HG02588 (cell line): ENCODE measurements at regions not wholly inside any gene's neighbourhood (a gene's known extent, or its start where the extent isn't known, plus 50 kb on each side); places are given as distances from the start of the nearest gene placed in this dataset.

Experiments
- ATAC-seq: cut with Tn5 transposase; IDR thresholded peaks from one replicate; pipeline ENCODE4 v1.9.1; 2021; ENCODE audit warnings: mild to moderate bottlenecking, moderate library complexity; ENCODE audit not compliant: unreplicated experiment

DNA sequence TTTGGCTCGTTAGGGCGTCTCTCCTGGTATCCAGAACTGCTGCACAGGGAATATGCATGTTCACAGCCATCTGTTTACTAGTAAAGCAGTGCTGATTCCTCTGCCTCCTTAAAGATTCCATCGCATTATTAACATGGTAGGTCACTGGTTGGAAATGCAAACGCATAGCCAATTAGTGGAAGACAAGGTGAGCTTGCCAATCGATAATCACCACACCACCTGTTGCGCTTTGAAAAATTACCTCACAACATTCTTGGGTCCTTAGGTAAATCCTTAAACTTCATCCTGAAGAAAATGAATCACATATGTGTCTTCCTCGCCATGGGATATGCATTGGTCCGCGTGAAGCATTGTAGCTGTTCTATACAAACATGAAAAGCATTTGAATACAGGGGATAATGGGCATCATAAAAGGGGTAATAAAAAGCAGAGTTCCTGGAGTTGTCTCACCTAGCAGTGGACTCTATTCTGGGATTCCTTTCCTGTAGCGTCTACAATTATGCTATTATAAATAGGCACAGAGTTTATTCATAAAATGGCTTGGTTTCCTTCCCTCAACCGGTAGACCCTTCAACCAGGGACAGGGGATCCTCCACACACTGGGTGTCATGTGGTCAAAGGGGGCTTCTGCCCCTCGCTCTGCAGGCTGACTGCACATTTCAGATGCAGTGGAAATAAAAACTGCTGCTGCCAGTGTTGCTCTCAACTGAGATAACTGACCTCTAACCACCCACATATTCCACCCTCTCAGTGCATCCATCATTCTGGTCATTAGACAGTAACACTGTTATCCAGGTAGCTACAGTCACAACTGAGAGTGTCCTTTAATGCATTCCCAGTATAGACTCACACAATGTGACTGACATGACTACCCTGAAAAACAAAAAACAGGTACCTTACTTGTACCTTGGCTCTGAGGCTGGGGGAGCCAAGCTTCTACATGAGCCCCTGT is 389.2 kb upstream of the NFE2L3 start:
- no peak for ATAC-seq

DNA sequence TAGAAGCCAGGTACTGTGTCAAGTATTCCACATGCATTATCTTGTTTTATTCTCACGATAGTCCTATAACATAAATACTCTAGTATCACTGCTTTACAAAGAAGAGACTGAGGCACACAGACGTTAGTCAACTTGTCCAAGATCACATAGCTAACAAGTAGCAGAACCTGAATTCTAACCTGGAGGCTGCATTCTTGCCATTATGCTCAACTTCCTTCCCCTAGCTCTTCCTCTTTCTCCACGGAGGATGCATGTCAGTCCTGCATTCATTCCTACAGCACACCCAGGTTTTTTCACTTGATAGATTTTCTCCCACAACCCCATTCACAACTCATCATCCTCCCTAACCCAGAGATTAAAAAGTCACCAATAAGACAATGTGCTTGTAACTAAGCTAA is 388.5 kb upstream of the NFE2L3 start:
- ATAC-seq: no peak

DNA sequence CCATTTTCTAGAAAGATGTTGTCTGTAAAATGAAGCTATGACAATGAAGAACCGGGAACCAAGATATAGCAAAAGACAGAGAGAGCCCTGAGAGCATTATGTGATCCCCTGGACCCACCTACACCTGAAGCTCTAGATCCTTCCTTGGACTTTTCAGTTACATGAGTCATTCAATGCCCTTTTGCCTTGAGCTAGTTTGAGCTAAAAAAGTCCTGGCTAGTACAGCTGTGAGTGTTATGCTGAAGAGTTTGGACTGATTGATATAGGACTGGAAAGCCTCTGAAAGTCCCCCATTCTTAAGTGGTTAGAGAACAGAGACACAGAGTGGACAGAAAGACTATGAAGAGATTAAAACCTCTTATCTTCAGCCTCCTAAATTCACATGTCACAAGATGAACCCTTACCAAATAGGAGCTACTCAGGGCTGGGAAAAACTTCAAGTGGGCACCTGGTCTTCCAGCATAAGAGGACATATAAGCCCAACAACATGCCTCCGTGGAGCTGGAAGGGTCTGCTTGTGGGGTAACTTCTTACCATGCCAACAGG is 386.8 kb upstream of the NFE2L3 start:
- ATAC-seq: no peak

DNA sequence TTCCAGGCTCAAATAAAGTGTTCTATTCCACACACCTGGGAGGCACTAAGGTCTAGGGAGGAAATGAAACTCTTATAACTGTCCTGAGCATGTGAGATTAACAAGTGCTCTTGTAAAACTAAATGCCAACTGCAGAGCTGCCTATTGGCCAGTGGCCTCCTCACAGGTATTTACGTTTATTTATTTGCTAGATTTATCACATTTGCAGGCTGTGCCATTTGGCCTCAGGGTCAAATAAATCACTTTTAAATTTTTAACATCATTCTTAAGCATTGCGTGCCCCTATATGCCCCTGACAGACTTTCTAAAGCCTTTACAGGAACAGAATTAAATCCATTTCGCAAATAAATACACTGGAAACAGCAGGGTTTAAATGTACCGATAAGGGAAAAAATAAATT is 381.8 kb upstream of the NFE2L3 start:
- no peak for ATAC-seq

DNA sequence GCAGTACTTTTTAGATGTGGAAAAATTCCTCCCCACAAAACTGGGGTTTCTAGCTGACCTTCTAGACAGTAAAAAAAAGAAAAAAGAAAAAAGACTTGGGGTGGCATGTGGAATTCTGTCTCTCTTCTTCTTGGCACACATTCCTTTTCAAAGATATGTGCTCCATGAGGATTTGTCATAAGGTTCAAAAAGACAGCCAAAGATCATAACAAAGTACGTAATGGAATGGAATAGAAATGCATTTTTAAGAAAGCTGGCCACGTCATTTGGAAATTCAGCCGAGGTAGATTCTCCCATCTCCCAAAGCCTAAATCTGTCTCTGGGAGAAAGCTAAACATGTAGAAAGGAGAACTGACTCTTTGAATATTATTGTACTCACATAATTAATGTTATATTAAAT is 381.3 kb upstream of the NFE2L3 start:
- ATAC-seq: no peak

DNA sequence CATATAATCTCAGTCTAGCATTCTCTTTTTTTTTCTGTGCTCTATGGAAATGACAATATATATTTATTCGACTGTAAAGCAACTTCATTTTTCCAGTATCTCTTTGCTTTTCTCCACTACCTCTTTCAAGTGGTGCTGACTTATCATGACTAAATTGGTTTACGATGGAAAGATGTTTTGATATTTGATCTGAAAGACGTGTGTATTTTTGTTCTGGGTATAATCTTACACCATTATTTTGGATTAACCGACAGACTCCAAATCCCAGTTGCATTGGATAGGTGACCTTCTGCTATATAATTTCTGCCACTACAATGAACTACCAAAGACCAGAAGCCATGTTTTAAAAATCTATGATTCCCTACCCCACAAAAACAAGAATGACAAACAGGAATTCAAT is 380.5 kb upstream of the NFE2L3 start:
- no peak for ATAC-seq

DNA sequence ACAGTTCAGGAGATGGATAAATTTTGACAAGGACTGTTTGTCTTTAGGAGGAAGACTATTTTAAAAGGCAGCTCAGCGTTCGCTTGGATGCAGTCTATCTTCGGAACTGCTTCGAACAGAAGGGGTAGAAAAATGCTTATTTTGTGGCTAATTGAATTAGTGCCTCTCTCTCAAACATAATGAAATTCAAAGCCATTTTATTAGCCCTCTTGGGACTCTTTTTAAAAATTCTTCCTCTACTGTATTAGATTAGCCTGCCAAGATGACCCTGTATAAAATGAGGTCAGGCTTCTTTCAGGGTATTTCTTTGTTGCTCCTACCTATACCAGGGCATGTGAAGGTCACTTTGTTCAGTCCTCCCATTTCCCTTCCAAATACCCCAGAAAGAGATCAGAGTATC is 379.2 kb upstream of the NFE2L3 start:
- ATAC-seq: no peak

DNA sequence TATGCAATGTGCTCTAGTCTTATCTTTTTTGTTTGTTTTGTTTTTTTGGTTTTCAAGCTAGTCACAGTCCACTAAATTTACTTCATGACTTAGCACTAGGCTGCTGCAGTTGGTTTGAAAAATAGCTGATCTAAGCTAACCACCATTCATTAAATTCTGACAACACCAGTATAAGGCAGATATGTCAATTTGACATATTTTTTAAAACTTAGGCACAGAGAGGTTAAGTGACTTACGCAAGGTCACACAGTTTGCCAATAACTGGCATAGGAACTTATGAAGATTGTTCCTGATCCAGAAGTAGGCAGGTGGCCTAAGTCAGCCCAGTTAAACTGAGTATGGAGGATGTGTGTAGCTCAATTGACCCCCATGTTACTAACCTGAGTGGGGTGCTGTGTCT is 377.3 kb upstream of the NFE2L3 start:
- ATAC-seq: no peak

DNA sequence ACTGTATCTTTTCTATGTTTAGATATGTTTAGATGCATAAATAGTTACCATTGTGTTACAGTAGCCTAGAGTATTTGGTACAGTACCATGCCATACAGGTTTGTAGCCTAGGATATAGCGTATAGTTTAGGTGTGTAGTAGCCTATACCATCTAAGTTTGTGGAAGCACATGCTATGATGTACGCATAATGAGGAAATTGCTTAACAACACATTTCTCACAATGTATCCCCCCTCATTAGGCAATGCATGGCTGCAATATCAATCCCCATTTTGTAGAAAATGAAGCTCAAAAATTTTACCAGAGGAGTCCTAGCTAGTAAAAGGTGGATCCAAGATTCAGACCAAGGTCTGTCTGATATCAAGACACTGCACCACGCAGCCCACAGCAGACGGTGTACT is 376.4 kb upstream of the NFE2L3 start:
- no peak for ATAC-seq

DNA sequence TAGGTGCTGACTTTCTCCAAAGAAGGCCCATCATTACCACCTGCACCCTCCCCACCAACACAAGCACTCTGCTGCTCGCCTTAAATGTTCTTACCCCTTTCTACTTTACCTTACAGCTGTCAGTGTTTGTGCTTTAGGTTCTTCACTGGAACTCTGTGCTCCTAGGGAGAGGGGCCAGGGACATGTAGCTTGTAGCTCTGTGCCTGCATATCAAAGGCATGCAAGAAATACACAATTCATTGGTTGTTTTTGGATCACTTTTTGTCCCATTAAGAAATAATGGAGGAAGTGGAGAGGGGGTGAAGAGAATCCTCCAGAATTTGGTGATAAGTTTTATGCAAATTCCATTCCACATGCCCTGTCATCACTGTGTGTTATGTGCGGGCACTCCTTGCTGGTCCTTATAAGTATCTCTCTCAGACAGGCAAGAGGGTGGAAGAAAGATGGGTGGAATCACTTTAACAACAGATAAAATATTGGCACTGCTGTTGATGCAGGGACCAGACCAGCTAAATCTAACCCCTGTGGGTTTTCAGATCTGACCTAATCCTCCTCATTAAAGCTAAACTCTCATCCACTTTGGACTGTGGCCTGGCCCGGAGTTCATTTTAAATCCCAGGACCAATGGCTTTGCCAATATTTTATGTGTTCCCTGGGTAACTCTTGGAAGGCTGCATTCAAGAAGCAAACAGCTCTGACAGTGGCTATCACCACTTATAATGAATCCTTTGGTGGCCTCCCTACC is 375.8 kb upstream of the NFE2L3 start:
- no peak for ATAC-seq

DNA sequence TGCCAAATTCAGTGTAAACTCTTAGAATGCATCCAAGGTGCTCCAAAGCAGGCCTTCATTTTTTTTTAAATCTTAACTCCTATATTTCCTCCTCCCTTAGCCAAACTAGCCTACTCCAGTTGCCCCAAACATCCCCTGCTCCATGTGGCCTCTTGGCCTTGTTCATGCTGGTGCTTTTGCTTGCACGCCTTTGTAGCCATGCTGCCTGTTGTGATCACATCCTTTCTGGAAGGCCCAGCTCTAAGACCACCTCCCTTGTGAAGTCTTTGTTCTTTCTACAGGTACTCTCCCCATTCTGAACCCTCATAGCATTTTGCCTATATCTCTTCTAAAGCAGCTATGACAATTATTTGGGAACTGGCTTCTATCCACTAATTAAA is 375.3 kb upstream of the NFE2L3 start:
- ATAC-seq: no peak

DNA sequence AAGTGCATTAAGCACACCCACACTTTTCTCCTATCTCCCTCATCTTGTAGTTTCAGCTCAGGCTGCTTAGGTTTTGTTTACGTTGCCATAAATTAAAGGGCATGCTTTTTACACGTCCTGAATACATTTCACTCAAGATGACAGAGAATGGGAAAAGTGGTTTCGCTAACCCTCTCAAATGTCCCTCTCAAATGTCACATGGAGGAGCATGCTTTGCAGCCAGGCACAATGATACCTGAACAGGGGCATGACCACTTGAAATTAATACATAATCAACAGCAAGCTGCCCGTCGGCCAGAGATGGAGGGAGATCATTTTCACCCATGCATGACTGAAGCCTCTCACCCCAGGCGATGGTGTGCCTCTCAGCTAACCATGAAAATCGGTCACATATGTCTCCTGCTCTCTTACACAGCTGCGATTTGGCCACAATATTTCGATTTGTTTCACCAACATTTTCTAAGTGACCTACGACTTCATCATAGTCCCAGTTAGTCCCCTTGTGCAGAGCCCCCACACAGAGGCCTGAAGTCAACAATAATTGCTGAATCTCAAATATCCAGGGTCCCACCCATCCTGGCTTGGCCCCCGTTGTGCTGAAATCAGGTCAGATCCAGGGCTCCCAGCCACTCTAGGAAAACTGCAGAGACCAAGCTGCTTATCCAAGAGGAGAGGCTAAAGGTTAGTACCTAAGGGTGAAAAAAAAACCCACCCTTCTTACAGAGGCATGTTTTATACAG is 373.9 kb upstream of the NFE2L3 start:
- no peak for ATAC-seq

DNA sequence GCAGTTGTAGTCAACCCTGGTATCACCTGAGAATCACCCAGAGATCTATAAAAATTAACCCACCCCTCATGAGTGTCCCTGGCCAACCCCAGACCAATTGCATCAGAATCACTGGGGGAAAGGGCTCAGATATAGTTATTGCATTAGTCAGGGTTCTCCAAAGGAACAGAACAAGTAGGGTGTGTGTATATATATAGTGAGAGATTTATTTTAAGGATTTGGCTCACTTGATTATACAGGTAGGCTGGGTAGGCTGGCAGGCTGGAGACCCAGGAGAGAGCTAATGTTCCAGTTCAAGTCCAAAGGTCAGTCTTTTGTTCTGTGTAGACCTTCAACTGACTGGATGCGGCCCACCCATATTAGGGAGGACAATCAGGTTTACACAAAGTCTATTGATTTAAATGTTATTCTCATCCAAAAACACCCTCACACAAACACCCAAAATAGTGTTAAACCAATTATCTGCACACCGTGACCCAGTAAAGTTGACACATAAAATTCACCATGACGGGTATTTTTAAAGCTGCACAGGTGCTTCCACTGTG is 372.9 kb upstream of the NFE2L3 start:
- no peak for ATAC-seq

DNA sequence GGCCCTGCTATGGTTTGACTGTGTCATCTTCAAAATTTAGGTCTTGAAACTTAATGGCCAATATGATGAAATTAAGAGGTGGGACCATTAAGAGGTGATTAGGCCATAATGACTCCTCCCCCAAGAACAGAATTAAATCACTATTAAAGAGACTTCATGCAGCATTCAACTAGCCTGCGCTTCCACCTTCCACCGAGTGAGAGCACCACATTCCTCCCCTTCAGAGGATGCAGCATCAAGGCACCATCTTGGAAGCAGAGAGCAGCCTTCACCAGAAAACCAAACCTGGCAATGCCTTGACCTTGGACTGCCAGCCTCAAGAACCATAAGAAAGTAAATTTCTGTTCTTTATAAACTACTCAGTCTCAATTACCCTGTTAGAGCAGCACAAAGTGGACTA is 371.1 kb upstream of the NFE2L3 start:
- ATAC-seq: no peak

DNA sequence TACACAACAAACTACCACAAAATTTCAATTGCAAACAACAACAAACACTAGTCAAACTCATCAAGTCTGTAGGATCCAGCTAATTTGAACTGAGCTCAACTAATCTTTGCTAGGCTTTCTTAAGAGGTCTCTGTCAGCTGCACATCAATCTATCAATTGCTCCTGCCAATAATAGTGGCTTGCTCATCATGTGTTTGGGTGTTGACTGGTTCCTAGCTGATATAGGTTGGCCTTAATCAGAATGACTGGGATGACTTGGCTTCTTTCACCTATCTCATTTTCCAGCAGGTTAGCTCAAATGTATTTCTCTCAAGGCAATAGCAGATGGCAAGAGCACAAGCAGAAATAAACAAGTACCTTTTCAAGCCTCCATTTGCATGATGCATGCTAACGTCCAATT is 370.3 kb upstream of the NFE2L3 start:
- ATAC-seq: no peak

DNA sequence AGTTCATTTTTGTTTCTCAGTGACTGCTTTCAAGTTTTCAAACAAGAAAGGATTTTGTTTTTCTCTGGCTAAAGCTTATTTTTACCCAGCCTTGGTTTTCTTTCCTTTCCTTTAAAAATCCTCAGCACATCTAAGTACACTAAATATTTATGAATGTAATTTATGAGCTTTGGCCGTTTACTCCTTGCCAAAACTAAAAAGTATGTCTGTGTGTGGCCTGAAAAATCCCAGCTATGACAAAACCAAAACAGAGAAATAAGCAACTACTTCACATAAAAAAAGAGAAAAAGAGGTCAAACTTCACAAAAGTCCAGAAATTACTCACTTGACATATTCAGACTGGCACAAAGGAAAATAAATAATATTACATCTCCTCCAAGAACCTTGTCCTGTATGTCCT is 365.1 kb upstream of the NFE2L3 start:
- ATAC-seq: no peak

DNA sequence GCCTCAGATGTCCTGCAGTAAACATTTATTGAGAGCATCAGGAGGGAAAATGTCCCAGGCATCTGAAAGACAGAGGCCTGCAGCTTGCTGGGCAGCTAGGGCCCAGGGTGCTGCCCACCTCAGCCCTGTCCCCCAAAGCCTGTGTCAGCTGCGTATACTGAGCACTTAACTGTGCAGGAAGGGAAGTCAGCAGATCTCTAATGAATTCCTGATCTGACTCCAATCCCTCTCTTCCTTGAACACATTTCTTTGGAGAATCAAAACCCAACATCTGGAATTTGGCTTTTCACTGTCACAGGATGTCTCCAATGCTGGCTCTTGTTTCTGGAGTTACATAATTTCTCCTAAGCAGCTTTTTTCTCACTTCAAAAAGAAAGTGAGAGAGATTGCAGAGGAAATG is 364.7 kb upstream of the NFE2L3 start:
- ATAC-seq: no peak

DNA sequence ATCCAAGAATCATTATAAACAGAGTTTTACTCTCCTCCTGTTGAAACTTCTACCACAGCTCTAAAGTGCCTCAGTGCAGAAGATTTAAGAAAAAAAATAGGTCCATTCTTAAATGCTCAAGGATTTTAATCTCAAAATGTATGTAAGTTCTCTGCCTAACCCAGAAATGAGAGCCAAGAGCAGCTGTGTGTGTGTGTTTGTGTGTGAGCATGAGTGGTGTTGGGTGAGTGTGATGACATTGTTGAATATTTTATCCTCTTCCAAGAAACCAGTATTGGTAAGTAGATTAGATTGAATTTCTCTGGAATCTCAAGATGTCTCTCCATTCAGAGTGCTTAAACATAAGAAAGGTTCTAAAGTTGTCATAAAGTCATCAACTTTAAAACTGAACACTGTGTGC is 363.6 kb upstream of the NFE2L3 start:
- ATAC-seq: no peak

DNA sequence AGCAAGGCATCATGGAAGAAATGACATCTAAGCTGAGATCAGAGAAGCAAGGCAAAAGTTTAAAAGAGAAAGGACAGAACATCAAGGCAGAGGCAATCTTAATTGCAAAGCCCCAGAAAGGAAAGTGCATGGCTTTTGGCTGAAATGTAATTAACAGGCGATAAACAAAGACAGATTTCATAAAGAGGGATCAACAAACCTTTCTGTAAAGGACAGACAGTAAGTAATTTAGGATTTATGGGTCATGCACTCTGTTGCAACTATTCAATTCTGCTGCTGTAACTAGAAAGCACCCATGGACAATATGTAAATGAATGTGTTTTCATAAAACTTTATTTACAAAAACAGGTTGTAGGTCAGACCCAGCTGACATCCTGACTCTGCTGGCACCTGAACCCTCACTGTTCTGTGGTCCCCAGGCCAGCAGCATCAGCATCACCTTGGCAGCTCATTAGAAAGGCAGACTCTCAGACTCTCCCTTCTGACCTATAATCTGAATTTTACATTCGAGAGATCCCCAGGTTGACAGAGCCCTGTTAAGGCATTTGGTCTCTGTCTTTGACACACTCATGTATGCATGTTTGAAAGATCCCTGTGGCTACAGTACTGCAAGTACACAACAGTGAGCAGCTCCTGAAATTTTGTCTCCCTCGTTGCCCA is 362.9 kb upstream of the NFE2L3 start:
- ATAC-seq: no peak
